Skeletal muscle satellite cell (primary cell): ENCODE measurements at regions not wholly inside any gene's neighbourhood (a gene's known extent, or its start where the extent isn't known, plus 50 kb on each side); places are given as distances from the start of the nearest gene placed in this dataset.
A peak's percentile ranks its signal among the peaks of the same experiment; 100 is the strongest.
"Not testable (repeated sequence)": the region's sequence is repeated elsewhere in the genome, so short reads cannot be mapped to it uniquely, and the experiment has no call there.

ENCODE experiments used
- H3K27me3 ChIP-seq: 2 replicates; pipeline ENCODE4 v1.7.0; 2013; ENCODE audit warnings: low read length; ENCODE audit not compliant: control insufficient read depth, insufficient read depth
- H3K36me3 ChIP-seq: 2 replicates; pipeline ENCODE4 v1.7.0; 2013; ENCODE audit warnings: mild to moderate bottlenecking, control low read depth, low read length; ENCODE audit not compliant: insufficient read depth
- H3K4me1 ChIP-seq: 2 replicates; pipeline ENCODE4 v1.7.0; 2013; ENCODE audit warnings: low read length; ENCODE audit not compliant: control insufficient read depth, insufficient read depth
- H3K4me2 ChIP-seq: 2 replicates; pipeline ENCODE4 v1.7.0; 2013; ENCODE audit warnings: mild to moderate bottlenecking, low read length
- H3K4me3 ChIP-seq: 2 replicates; pipeline ENCODE4 v1.7.0; 2013; ENCODE audit warnings: low read length
- H3K9ac ChIP-seq: 2 replicates; pipeline ENCODE4 v1.7.0; 2013; ENCODE audit warnings: mild to moderate bottlenecking, low read depth, low read length, moderate library complexity
- H3K9me3 ChIP-seq: replicated peaks from 2 replicates; pipeline ENCODE4 v1.7.0; 2013; ENCODE audit warnings: mild to moderate bottlenecking, control low read depth, low read length

GRCh38 chr3:130569461-130570365 lies 52.7 kb downstream of the COL6A6 start:
- Histone ChIP-seq H3K9me3 (no peaks in the 10 kb centered on the region), H3K4me3 (no peak overlapping the region), H3K36me3 (no peaks in the 10 kb centered on the region), H3K27me3 (no peaks in the 10 kb centered on the region), H3K4me2 (no peak overlapping the region), H3K9ac (no peak overlapping the region), H3K4me1 (no peaks in the 10 kb centered on the region)

GRCh38 chr3:130572769-130573168 lies 55.8 kb downstream of the COL6A6 start:
- Histone ChIP-seq H3K9me3 (no peaks in the 10 kb centered on the region), H3K4me1 (no peaks in the 10 kb centered on the region), H3K27me3 (no peaks in the 10 kb centered on the region), H3K36me3 (no peaks in the 10 kb centered on the region), H3K9ac (no peak overlapping the region), H3K4me3 (no peak overlapping the region), H3K4me2 (no peak overlapping the region)

- no peak overlapping the region for H3K9ac ChIP-seq
- no peak overlapping the region for H3K4me3 ChIP-seq
- no peak overlapping the region for H3K4me2 ChIP-seq
- no peaks in the 10 kb centered on the region for H3K4me1 ChIP-seq
- H3K27me3 ChIP-seq: no peaks in the 10 kb centered on the region
- no peaks in the 10 kb centered on the region for H3K36me3 ChIP-seq
- H3K9me3 ChIP-seq: no peaks in the 10 kb centered on the region
Measured at GRCh38 chr3:130576375-130577266, 59.6 kb downstream of the COL6A6 start.

- H3K4me3 ChIP-seq: no peak overlapping the region
- no peaks in the 10 kb centered on the region for H3K4me1 ChIP-seq
- H3K9me3 ChIP-seq: no peaks in the 10 kb centered on the region
- H3K27me3 ChIP-seq: peaks cover 2% of the 10 kb centered on the region
- no peak overlapping the region for H3K9ac ChIP-seq
- H3K4me2 ChIP-seq: no peak overlapping the region
- no peaks in the 10 kb centered on the region for H3K36me3 ChIP-seq
Measured at GRCh38 chr3:130582457-130583153, 65.6 kb downstream of the COL6A6 start.

- not testable (repeated sequence) for H3K9me3 ChIP-seq, H3K4me1 ChIP-seq
Measured at GRCh38 chr3:130594749-130595148, 77.8 kb downstream of the COL6A6 start.

GRCh38 chr3:130596484-130596883 lies 79.5 kb downstream of the COL6A6 start:
- Histone ChIP-seq H3K4me3 (no peak overlapping the region), H3K4me1 (peaks cover 3% of the 10 kb centered on the region), H3K27me3 (no peaks in the 10 kb centered on the region), H3K4me2 (no peak overlapping the region), H3K9me3 (no peaks in the 10 kb centered on the region), H3K36me3 (no peaks in the 10 kb centered on the region), H3K9ac (no peak overlapping the region)

More at GRCh38 chr3:130594749-130595148, 77.8 kb downstream of the COL6A6 start:
- not testable (repeated sequence) for H3K9ac ChIP-seq, H3K27me3 ChIP-seq, H3K4me2 ChIP-seq, H3K36me3 ChIP-seq, H3K4me3 ChIP-seq

- Histone ChIP-seq H3K4me3 (peak overlapping the region; percentile 32), H3K4me2 (peak overlapping the region; percentile 45), H3K36me3 (no peaks in the 10 kb centered on the region), H3K27me3 (no peaks in the 10 kb centered on the region), H3K9ac (no peak overlapping the region), H3K9me3 (no peaks in the 10 kb centered on the region), H3K4me1 (peaks cover 4% of the 10 kb centered on the region)
Measured at GRCh38 chr3:130601442-130601971, 84.5 kb downstream of the COL6A6 start.

- Histone ChIP-seq H3K4me3 (no peak overlapping the region), H3K36me3 (no peaks in the 10 kb centered on the region), H3K9ac (no peak overlapping the region), H3K9me3 (no peaks in the 10 kb centered on the region), H3K27me3 (no peaks in the 10 kb centered on the region), H3K4me1 (peaks cover 4% of the 10 kb centered on the region), H3K4me2 (no peak overlapping the region)
Measured at GRCh38 chr3:130604806-130605205, 87.8 kb downstream of the COL6A6 start.

- Histone ChIP-seq H3K9me3 (no peaks in the 10 kb centered on the region), H3K4me2 (no peak overlapping the region), H3K9ac (no peak overlapping the region), H3K4me3 (no peak overlapping the region), H3K27me3 (no peaks in the 10 kb centered on the region), H3K36me3 (no peaks in the 10 kb centered on the region), H3K4me1 (peaks cover 3% of the 10 kb centered on the region)
Measured at GRCh38 chr3:130606336-130606735, 89.4 kb downstream of the COL6A6 start.

- Histone ChIP-seq H3K4me1 (no peaks in the 10 kb centered on the region), H3K9ac (no peak overlapping the region), H3K36me3 (no peaks in the 10 kb centered on the region)
Measured at GRCh38 chr3:130607553-130608154, 90.7 kb downstream of the COL6A6 start.

More at GRCh38 chr3:130607553-130608154, 90.7 kb downstream of the COL6A6 start:
- Histone ChIP-seq H3K4me2 (no peak overlapping the region), H3K27me3 (no peaks in the 10 kb centered on the region), H3K4me3 (no peak overlapping the region), H3K9me3 (no peaks in the 10 kb centered on the region)
